Effector memory CD8-positive, alpha-beta T cell (primary cell): ENCODE measurements at regions not wholly inside any gene's neighbourhood (a gene's known extent, or its start where the extent isn't known, plus 50 kb on each side); places are given as distances from the start of the nearest gene placed in this dataset.

Experiments used
- ATAC-seq: fragments of 150-1000 bp; cut with Tn5 transposase; replicated peaks from 2 replicates; pipeline ENCODE4 v1.10.0; 2021; ENCODE audit warnings: mild to moderate bottlenecking, moderate library complexity
- DNase-seq, 3 experiments: peaks; one replicate each; pipeline ENCODE4 v3.0.0; 2021
- H3K27ac Mint-ChIP-seq, 2 donors: one replicate each; pipeline ENCODE4 v1.8.0; 2022; ENCODE audit warnings: mild to moderate bottlenecking in 2 of 2, mixed read lengths in 2 of 2, moderate library complexity in 2 of 2
- H3K27me3 Mint-ChIP-seq, 2 donors: one replicate each; pipeline ENCODE4 v1.8.0; 2022; ENCODE audit warnings: mixed read lengths in 2 of 2
- H3K36me3 Mint-ChIP-seq: one replicate; pipeline ENCODE4 v1.8.0; 2022; ENCODE audit warnings: mild to moderate bottlenecking, moderate library complexity, mixed read lengths; ENCODE audit not compliant: insufficient read depth
- H3K4me1 Mint-ChIP-seq, 2 donors: one replicate each; pipeline ENCODE4 v1.8.0; 2022; ENCODE audit warnings: low read depth in 2 of 2, mixed read lengths in 2 of 2
- H3K4me3 Mint-ChIP-seq, 2 donors: one replicate each; pipeline ENCODE4 v1.8.0; 2022; ENCODE audit warnings: mild to moderate bottlenecking in 2 of 2, mixed read lengths in 2 of 2, moderate library complexity in 2 of 2
- H3K9me3 Mint-ChIP-seq, 2 donors: one replicate each; pipeline ENCODE4 v1.8.0; 2022; ENCODE audit warnings: mixed read lengths in 2 of 2

DNA sequence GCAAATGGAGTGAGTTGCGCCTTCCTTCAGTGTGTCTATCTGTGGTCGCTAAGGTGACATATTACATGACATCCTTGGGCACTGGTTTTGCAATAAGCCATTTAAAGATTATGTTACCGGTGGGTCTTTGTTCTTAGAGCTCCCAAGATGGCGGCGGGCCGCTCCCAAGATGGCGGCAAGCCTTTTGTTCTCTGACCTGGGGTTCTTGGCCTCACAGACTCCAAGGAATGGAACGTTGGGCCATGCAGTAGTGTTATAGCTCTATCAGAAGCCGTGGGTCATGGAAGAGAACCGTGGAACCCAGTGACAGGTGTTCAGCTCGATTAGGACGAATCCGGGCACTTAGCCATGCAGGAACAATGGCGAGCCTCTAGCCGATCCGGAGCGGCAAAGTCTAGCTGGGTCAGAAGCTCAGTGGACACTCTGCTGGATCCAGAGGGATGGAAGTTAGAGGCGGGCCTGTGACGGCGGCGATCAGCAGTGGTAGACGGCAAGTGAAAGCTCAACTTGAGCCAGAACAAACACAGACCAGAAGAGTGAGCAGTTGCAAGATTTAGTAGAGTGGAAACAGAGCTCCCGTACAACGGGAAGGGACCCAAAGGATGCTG lies 188.6 kb downstream of the TEX29 start:
- Mint-ChIP-seq H3K27ac (no peak overlapping the region), H3K36me3 (no peaks in the 10 kb centered on the region), H3K27me3 (peaks cover 5 to 37% of the 10 kb centered on the region in 2 donors), H3K9me3 (no peaks in the 10 kb centered on the region), H3K4me1 (peaks cover 0 to 5% of the 10 kb centered on the region in 2 donors), H3K4me3 (no peak overlapping the region)
- no peak for DNase-seq
- no peak for ATAC-seq

DNA sequence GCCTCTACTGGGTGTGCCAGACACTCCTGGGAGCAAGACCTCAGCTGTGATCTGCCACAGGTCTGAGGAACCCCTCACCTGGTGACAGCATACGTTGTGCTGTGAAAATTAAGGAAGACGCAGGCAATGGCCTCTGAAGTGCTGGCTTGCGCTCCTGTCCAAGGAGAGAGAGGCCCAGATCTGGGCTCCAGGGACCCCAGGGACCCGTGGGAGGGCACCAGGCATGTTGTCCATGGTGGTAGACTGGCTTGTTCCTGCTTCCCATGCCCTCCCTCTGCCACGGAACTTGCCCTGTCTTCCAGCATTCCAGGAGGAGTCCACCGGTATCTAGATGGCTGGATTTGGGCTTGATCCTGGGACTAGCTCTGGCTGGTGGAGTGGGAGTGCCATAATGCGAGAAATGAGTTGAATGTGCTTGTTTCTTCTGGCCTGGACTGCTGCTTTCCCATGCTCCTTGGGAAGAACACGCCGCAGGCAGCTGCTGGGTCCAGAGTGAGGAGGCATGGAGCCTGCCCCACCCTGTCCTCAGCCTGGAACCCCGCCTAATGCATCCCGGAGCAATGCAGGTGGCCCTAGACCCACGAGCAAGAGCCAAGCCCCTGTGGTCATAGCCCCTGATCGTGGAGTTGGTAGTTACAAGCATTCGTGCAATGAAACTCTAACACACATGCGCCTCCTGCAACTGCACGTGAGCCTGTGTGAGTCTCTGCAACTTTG lies 190.2 kb downstream of the TEX29 start:
- Mint-ChIP-seq H3K9me3 (no peaks in the 10 kb centered on the region), H3K4me1 (no peaks in the 10 kb centered on the region), H3K36me3 (no peaks in the 10 kb centered on the region), H3K27me3 (peaks cover 0 to 39% of the 10 kb centered on the region in 2 donors), H3K27ac (no peak overlapping the region), H3K4me3 (no peak overlapping the region)
- DNase-seq = no peak
- ATAC-seq = no peak

DNA sequence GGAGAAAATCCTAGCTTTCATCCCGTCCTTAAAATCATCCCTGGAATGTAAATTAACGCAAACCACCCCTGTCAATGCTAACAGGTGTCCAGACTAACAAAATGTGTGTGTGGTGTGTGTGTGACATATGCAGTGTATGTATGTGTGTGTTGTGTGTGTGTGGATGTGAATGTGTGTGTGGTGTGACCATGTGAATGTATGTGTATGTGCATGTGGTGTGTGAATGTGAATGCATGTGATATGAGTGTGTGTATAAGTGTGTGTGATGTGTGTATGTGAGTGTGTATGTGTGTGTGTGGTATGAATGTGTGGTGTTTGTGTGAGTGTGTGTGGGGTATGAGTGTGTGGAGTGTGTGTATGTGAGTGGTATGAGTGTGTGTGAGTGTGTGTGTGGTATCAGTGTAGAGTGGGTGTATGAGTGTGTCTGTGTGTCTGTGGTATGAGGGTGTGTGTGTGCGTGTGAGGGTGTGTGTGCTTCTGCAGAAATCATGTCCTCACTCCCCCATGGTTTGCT lies 190.8 kb downstream of the TEX29 start:
- H3K27me3 Mint-ChIP-seq = peaks cover 0 to 34% of the 10 kb centered on the region in 2 donors
- H3K4me3 Mint-ChIP-seq = no peak overlapping the region
- ATAC-seq (no peak), DNase-seq (no peak)
- H3K9me3 Mint-ChIP-seq = no peaks in the 10 kb centered on the region
- no peaks in the 10 kb centered on the region for H3K4me1 Mint-ChIP-seq
- H3K36me3 Mint-ChIP-seq = no peaks in the 10 kb centered on the region
- H3K27ac Mint-ChIP-seq = no peak overlapping the region

DNA sequence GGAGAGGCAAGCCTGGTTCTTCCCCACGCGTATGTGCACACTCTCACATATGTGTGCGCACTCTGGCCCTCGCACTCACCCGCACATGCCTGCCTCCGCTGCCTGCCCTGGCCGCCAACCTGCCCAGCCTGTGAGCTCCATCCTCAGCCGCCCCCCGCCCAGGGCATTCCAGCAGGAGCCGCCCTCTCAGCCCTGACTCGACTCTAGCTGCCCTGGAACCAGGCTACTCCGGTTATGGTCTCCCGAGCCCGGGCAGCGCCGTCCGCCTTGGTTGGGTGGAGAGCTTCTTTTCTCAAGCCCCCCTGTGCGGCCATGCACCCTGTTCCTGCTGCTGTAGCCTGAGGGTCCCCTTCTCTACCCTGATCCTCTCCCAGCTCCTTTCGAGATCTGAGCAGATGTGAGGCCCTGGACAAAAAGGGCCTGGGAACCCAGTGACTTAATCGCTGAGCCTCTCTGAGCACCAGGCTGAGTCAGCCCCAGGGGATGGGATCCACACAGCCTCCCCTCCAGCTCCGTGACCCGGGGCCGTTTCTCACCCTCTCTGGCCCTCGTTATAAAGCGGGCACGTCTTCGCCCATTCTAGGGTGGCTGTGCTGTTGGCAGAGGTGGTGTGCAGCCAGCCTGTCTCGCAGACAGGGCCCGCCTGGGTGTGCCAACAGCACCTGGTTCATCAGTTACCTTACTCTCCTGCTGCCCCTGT lies 191.5 kb downstream of the TEX29 start:
- Mint-ChIP-seq H3K9me3 (no peaks in the 10 kb centered on the region), H3K27ac (no peak overlapping the region), H3K4me3 (no peak overlapping the region), H3K4me1 (peaks cover 0 to 1% of the 10 kb centered on the region in 2 donors), H3K36me3 (no peaks in the 10 kb centered on the region), H3K27me3 (peaks cover 0 to 27% of the 10 kb centered on the region in 2 donors)
- ATAC-seq (no peak), DNase-seq (no peak)

DNA sequence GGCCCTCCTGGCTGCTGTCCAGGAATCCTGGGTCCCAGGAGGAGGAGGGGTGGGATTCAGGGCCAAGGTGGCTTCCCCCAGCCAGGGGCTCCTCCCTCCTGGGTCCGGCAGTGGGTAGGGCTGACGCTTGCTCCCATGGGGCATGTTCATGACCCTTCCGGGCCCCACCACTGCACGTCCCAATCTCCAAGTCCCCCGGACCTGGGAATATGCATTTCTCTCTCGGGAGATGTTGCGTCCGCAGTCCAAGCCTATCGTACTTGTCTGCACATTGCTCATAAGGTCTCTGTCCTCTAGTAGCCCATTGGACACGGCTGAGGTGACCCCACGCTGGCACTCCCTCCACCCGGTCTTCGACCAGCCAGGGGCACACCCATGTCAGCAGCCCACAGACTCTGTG lies 192.3 kb downstream of the TEX29 start:
- no peaks in the 10 kb centered on the region for H3K36me3 Mint-ChIP-seq
- no peak overlapping the region for H3K4me3 Mint-ChIP-seq
- no peak for ATAC-seq
- H3K9me3 Mint-ChIP-seq = no peaks in the 10 kb centered on the region
- no peak for DNase-seq
- H3K27ac Mint-ChIP-seq = no peak overlapping the region
- H3K27me3 Mint-ChIP-seq = peaks cover 0 to 24% of the 10 kb centered on the region in 2 donors
- peaks cover 0 to 1% of the 10 kb centered on the region in 2 donors for H3K4me1 Mint-ChIP-seq

DNA sequence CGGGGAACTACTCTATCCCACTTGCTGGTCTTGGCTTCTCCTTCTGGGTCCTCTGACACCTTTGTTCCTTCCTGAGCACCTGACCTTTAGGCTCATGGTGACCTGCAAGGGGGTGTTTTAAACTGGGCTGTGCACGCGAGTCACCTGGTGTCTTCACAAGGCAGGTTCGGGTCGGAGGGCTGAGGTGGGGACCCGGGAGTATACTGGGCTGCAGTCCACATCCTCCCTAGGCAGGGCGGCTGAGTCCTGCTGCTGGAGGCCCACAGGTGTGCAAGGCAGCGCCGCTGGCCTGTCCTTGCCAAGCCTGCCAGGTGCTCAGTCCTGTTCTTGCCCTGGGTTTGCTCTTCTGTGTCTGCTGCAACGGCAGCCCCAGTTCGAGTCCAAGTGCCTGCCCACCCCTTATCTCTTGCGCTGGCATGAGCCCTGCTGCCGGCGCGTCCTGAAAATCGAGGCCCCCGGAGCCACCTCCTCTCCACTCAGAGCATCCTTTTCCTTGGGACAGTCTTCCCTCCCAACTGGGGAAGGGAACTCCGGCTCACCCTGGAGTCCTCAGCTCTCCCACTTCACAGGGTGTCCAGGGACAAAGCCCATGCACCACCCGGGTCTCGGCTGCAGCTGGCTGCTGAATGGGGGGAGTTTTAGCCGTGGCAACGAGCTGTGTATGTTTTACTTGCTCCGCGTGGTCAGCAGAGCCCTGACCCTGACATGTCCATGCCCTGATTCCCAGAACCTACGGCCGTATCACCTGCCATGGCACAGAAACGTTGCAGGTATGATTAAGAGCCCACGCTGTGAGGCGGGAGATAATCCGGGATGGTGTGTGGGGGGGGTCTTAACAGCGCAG lies 193.5 kb downstream of the TEX29 start:
- Mint-ChIP-seq H3K4me3 (no peak overlapping the region), H3K4me1 (peaks cover 0 to 1% of the 10 kb centered on the region in 2 donors), H3K27me3 (peaks cover 0 to 24% of the 10 kb centered on the region in 2 donors), H3K9me3 (no peaks in the 10 kb centered on the region), H3K27ac (no peak overlapping the region), H3K36me3 (no peaks in the 10 kb centered on the region)
- ATAC-seq (no peak), DNase-seq (no peak)

DNA sequence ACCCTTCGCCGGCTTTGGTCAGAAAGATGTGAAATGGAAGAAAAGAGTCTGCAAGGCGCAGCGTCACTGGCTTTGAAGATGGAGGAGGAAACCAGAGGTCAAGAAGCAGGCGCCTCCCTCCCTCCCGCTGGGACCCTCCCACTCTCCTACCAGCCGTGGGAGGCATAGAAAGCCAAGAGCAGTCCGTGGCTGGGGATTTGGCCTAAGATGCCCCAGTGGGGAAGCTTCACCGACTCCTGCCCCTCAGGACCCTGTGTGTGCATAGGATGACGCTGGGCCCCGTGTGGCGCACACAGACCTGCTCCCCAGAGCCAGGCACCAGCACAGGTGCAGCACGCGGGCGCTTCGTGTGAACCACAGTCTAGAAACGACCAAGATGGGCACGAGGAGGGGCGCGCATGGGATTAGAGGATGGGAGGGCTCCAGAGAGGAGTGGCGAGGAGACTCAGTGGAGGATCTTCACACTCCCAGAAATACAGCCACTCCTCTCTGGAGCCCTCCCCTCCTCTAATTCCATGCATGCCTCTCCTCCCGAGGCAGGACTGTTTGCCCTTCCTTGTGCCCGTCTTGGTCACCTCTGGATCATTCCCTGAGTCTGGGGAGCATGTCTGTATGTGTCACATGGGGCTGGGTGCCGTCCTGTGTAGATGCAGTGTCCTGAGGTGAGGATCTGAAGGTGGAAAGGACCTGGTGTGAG lies 194.3 kb downstream of the TEX29 start:
- Mint-ChIP-seq H3K4me3 (no peak overlapping the region), H3K4me1 (peaks cover 0 to 1% of the 10 kb centered on the region in 2 donors), H3K9me3 (no peaks in the 10 kb centered on the region), H3K27ac (no peak overlapping the region), H3K36me3 (no peaks in the 10 kb centered on the region), H3K27me3 (peaks cover 0 to 30% of the 10 kb centered on the region in 2 donors)
- no peak for ATAC-seq
- no peak for DNase-seq

DNA sequence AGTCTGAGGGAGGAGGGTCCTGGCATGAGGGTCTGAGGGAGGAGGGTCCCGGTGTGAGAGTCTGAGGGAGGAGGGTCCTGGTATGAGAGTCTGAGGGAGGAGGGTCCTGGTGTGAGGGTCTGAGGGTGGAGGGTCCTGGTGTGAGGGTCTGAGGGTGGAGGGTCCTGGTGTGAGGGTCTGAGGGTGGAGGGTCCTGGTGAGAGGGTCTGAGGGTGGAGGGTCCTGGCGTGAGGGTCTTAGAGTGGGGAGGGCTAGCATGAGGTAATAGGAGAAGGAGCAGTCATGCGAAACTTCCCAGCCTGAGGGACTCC lies 194.8 kb downstream of the TEX29 start:
- Mint-ChIP-seq H3K9me3 (no peaks in the 10 kb centered on the region), H3K36me3 (no peaks in the 10 kb centered on the region), H3K4me3 (no peak overlapping the region), H3K27me3 (peaks cover 0 to 35% of the 10 kb centered on the region in 2 donors), H3K4me1 (peaks cover 0 to 1% of the 10 kb centered on the region in 2 donors), H3K27ac (no peak overlapping the region)
- DNase-seq = no peak
- no peak for ATAC-seq

DNA sequence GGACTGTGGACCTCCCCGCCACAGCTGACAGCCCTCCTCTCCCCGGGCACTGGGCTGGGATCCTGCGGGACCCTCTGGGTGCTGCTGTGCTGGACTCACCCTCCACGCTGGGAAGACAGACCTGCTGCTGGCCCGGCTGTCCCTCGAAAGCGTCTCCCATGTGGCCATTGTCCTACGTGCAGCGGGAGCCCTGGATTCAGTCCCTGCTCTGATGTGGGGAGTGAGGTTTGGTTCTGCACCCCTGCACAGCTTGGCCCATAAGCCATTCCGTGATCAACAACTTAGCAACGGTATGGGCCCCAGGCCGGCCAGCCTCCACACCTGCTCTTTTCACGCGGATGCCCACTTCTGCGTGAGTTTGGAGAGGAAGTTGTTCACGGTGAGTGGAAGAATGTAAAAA lies 195.2 kb downstream of the TEX29 start:
- Mint-ChIP-seq H3K4me3 (no peak overlapping the region), H3K9me3 (no peaks in the 10 kb centered on the region), H3K4me1 (peaks cover 0 to 1% of the 10 kb centered on the region in 2 donors), H3K27ac (no peak overlapping the region), H3K27me3 (peaks cover 0 to 35% of the 10 kb centered on the region in 2 donors), H3K36me3 (no peaks in the 10 kb centered on the region)
- ATAC-seq (no peak), DNase-seq (no peak)

DNA sequence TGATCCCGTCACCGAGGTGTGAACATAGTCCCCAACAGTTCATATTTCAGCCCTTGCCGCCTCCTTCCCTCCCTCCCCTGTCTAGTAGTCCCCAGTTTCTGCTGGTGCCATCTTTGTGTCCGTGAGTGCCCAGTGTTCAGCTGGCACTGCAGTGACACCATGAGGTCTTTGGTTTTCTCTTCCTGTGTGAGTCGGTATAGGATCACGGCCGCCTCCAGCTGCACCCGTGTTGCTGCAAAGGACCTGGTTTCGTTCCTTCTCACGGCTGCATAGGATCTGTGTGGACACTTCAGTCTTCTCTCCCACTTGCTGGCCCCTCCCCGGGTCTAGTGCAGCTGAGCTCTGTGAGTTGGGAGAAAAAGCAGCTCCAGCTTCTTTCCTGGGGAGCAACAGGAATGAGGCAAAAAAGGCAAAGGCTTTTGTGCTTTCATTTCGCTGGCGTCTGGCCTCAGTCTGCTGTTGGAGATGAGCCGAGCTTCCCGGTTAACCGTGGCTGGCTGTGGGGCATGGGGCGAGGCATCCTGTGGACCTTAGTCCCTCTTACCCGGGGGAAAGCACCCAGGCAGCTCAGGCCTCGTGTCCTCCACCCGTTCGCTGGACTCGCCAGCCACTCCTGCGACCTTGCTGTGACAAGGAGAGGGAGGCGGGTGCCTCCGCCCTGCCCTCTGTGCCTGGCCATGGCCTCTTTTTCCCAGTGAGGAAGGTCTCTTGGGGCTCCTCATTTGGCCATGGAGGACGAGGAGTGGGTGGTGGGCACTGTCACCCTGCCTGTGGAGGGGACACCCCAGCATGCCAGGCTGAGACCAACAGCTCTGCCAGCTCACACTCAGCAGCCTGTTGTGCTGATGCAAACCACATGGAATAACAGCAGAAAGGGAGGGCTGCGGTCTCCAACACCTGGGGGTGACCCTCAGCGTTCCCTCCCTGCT lies 196.5 kb downstream of the TEX29 start:
- Mint-ChIP-seq H3K4me3 (no peak overlapping the region), H3K27ac (no peak overlapping the region), H3K4me1 (peaks cover 0 to 1% of the 10 kb centered on the region in 2 donors)

DNA sequence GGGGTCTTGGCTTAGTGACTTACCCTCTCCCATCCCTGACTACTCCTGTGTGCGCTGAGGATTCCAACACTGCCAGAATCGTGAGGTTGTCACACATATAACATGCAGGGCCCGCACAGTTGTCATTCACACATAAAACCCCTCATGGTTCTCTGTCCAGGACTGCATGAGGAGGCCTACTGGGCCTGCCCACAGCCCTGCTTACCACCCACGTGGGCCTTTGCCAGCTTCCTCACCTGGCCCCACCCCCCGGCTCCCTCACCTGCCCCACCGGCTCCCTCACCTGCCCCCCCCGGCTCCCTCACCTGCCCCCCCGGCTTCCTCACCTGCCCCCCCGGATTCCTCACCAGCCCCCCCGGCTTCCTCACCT lies 197.2 kb downstream of the TEX29 start:
- Mint-ChIP-seq H3K27me3 (peaks cover 0 to 46% of the 10 kb centered on the region in 2 donors), H3K9me3 (no peaks in the 10 kb centered on the region), H3K4me1 (peaks cover 0 to 1% of the 10 kb centered on the region in 2 donors), H3K4me3 (no peak overlapping the region), H3K36me3 (no peaks in the 10 kb centered on the region), H3K27ac (no peak overlapping the region)
- ATAC-seq (no peak), DNase-seq (no peak)

More for the DNA sequence above, 196.5 kb downstream of the TEX29 start:
- DNase-seq (no peak), ATAC-seq (no peak)
- Mint-ChIP-seq H3K27me3 (peaks cover 0 to 45% of the 10 kb centered on the region in 2 donors), H3K9me3 (no peaks in the 10 kb centered on the region), H3K36me3 (no peaks in the 10 kb centered on the region)

DNA sequence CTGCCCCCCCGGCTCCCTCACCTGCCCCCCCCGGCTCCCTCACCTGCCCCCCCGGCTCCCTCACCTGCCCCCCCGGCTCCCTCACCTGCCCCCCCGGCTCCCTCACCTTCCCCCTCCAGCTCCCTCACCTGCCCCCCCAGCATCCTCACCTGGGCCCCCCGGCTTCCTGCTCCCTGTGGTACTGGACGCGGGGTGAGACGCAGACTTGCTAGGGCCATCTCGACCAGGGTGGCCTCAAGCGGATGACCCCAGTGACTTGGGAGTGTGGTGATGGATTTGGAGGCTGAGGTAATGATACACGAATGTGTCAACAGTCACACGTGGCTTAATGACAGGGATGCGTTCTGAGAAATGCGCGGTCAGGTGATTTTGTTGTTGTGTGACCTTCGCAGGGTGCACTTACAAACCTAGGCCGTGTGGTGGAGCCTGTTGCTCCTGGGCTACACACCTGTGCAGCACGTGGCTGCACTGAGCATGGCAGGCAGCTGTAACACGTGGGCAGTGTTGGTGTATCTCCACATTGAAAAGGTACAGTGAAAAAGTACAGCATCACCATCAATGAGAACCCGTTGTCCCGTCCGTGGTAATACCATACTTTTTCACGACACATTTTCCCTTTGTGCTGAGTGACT lies 197.8 kb downstream of the TEX29 start:
- no peaks in the 10 kb centered on the region for H3K9me3 Mint-ChIP-seq
- H3K4me1 Mint-ChIP-seq = peaks cover 0 to 1% of the 10 kb centered on the region in 2 donors
- no peak overlapping the region for H3K4me3 Mint-ChIP-seq
- no peaks in the 10 kb centered on the region for H3K36me3 Mint-ChIP-seq
- no peak overlapping the region for H3K27ac Mint-ChIP-seq
- H3K27me3 Mint-ChIP-seq = peaks cover 0 to 40% of the 10 kb centered on the region in 2 donors
- ATAC-seq (no peak), DNase-seq (no peak)
